OCI-LY3 (cell line): ENCODE measurements at regions not wholly inside any gene's neighbourhood (a gene's known extent, or its start where the extent isn't known, plus 50 kb on each side); places are given as distances from the start of the nearest gene placed in this dataset.

Source experiments
- CTCF ChIP-seq: fragments of 200-600, 300-600 bp; sonication (generic); IDR thresholded peaks from 2 replicates; pipeline ENCODE4 v1.5.1; 2014; ENCODE audit warnings: antibody characterized with exemption, low read length, low read depth
- EZH2phosphoT487 ChIP-seq: fragments of 200-600 bp; shearing (Covaris generic); IDR thresholded peaks from 2 replicates; pipeline ENCODE4 v1.6.1; 2018; ENCODE audit warnings: antibody characterized with exemption, mixed run types, low read depth

- TF ChIP-seq CTCF (peak; percentile 56), EZH2phosphoT487 (no peak)
These were observed 1566.2 kb upstream of the TENM4 start for GRCh38 chr11:81007046-81007445.
